ENCODE measurements at regions not wholly inside any gene's neighbourhood (a gene's known extent, or its start where the extent isn't known, plus 50 kb on each side); places are given as distances from the start of the nearest gene placed in this dataset.
"Not testable (repeated sequence)": the region's sequence is repeated elsewhere in the genome, so short reads cannot be mapped to it uniquely, and the experiment has no call there.

GRCh38 chr20:51126337-51126736 is 103.4 kb upstream of the KCNG1 start:
- CTCF ChIA-PET = no interaction called here
- Mint-ChIP-seq H3K27ac (no peak overlapping the region), H3K36me3 (ENCODE audit: low read depth) (no peaks in the 10 kb centered on the region), H3K4me1 (peaks cover 21% of the 10 kb centered on the region), H3K9me3 (no peaks in the 10 kb centered on the region), H3K27me3 (peaks cover 29% of the 10 kb centered on the region), H3K4me3 (no peak overlapping the region)
- POLR2A ChIA-PET = no interaction called here
- no peak for DNase-seq

- no peak for DNase-seq
- Mint-ChIP-seq H3K4me3 (no peak overlapping the region), H3K27me3 (peaks cover 33% of the 10 kb centered on the region), H3K36me3 (ENCODE audit: low read depth) (no peaks in the 10 kb centered on the region), H3K27ac (no peak overlapping the region), H3K9me3 (no peaks in the 10 kb centered on the region), H3K4me1 (peaks cover 21% of the 10 kb centered on the region)
- ChIA-PET POLR2A (no interaction called here), CTCF (no interaction called here)
Measured at GRCh38 chr20:51125780-51126179, 102.9 kb upstream of the KCNG1 start.

- CTCF ChIA-PET = no interaction called here
- H3K27me3 Mint-ChIP-seq = peaks cover 37% of the 10 kb centered on the region
- POLR2A ChIA-PET = no interaction called here
Measured at GRCh38 chr20:51125105-51125504, 102.2 kb upstream of the KCNG1 start.

GRCh38 chr20:51123887-51124286 is 101.0 kb upstream of the KCNG1 start:
- H3K4me3 Mint-ChIP-seq; H3K9me3 Mint-ChIP-seq; H3K27ac Mint-ChIP-seq; H3K36me3 Mint-ChIP-seq (ENCODE audit: low read depth); DNase-seq; POLR2A ChIA-PET: not testable (repeated sequence)
- peaks cover 38% of the 10 kb centered on the region for H3K27me3 Mint-ChIP-seq
- peaks cover 12% of the 10 kb centered on the region for H3K4me1 Mint-ChIP-seq
- CTCF ChIA-PET = interaction anchor here (0.7 kb wide), 1 partner anchor 11 kb away, joined by 5 read pairs; no protein-coding TSS in a partner anchor

More at GRCh38 chr20:51125105-51125504, 102.2 kb upstream of the KCNG1 start:
- no peak for DNase-seq
- no peaks in the 10 kb centered on the region for H3K9me3 Mint-ChIP-seq
- peaks cover 21% of the 10 kb centered on the region for H3K4me1 Mint-ChIP-seq
- H3K36me3 Mint-ChIP-seq (ENCODE audit: low read depth) = no peaks in the 10 kb centered on the region
- H3K4me3 Mint-ChIP-seq = no peak overlapping the region
- no peak overlapping the region for H3K27ac Mint-ChIP-seq

- H3K27ac Mint-ChIP-seq = no peak overlapping the region
- ChIA-PET POLR2A (no interaction called here), CTCF (no interaction called here)
- no peaks in the 10 kb centered on the region for H3K9me3 Mint-ChIP-seq
- peaks cover 5% of the 10 kb centered on the region for H3K4me1 Mint-ChIP-seq
- no peak overlapping the region for H3K4me3 Mint-ChIP-seq
- H3K27me3 Mint-ChIP-seq = peaks cover 38% of the 10 kb centered on the region
- no peaks in the 10 kb centered on the region for H3K36me3 Mint-ChIP-seq (ENCODE audit: low read depth)
- no peak for DNase-seq
Measured at GRCh38 chr20:51122931-51123658, 100.2 kb upstream of the KCNG1 start.

- H3K27ac Mint-ChIP-seq = no peak overlapping the region
- no peaks in the 10 kb centered on the region for H3K9me3 Mint-ChIP-seq
- CTCF ChIA-PET = no interaction called here
- DNase-seq = no peak
- peaks cover 5% of the 10 kb centered on the region for H3K4me1 Mint-ChIP-seq
- POLR2A ChIA-PET = no interaction called here
- no peaks in the 10 kb centered on the region for H3K36me3 Mint-ChIP-seq (ENCODE audit: low read depth)
- H3K27me3 Mint-ChIP-seq = peaks cover 42% of the 10 kb centered on the region
- no peak overlapping the region for H3K4me3 Mint-ChIP-seq
Measured at GRCh38 chr20:51121901-51122412, 99.0 kb upstream of the KCNG1 start.

GRCh38 chr20:51121272-51121671 is 98.4 kb upstream of the KCNG1 start:
- Mint-ChIP-seq H3K9me3 (no peaks in the 10 kb centered on the region), H3K4me1 (peaks cover 5% of the 10 kb centered on the region), H3K36me3 (ENCODE audit: low read depth) (no peaks in the 10 kb centered on the region), H3K4me3 (no peak overlapping the region), H3K27ac (no peak overlapping the region), H3K27me3 (peaks cover 43% of the 10 kb centered on the region)
- DNase-seq = no peak
- CTCF ChIA-PET = no interaction called here
- POLR2A ChIA-PET = no interaction called here

- H3K4me3 Mint-ChIP-seq = no peak overlapping the region
Measured at GRCh38 chr20:51120868-51121267, 98.0 kb upstream of the KCNG1 start.

GRCh38 chr20:51120438-51120837 is 97.5 kb upstream of the KCNG1 start:
- CTCF ChIA-PET = no interaction called here

More at GRCh38 chr20:51120868-51121267, 98.0 kb upstream of the KCNG1 start:
- Mint-ChIP-seq H3K4me1 (peaks cover 5% of the 10 kb centered on the region), H3K27me3 (peaks cover 43% of the 10 kb centered on the region), H3K27ac (no peak overlapping the region), H3K36me3 (ENCODE audit: low read depth) (no peaks in the 10 kb centered on the region), H3K9me3 (no peaks in the 10 kb centered on the region)
- ChIA-PET CTCF (no interaction called here), POLR2A (no interaction called here)
- no peak for DNase-seq

GRCh38 chr20:51119914-51120313 is 97.0 kb upstream of the KCNG1 start:
- Mint-ChIP-seq H3K4me3 (no peak overlapping the region), H3K36me3 (ENCODE audit: low read depth) (no peaks in the 10 kb centered on the region), H3K27me3 (peaks cover 35% of the 10 kb centered on the region), H3K9me3 (no peaks in the 10 kb centered on the region), H3K4me1 (peaks cover 5% of the 10 kb centered on the region), H3K27ac (no peak overlapping the region)
- POLR2A ChIA-PET = no interaction called here
- CTCF ChIA-PET = no interaction called here
- DNase-seq = no peak

More at GRCh38 chr20:51120438-51120837, 97.5 kb upstream of the KCNG1 start:
- no peak overlapping the region for H3K4me3 Mint-ChIP-seq
- H3K4me1 Mint-ChIP-seq = peaks cover 5% of the 10 kb centered on the region
- H3K9me3 Mint-ChIP-seq = no peaks in the 10 kb centered on the region
- DNase-seq = no peak
- H3K36me3 Mint-ChIP-seq (ENCODE audit: low read depth) = no peaks in the 10 kb centered on the region
- peaks cover 40% of the 10 kb centered on the region for H3K27me3 Mint-ChIP-seq
- POLR2A ChIA-PET = no interaction called here
- no peak overlapping the region for H3K27ac Mint-ChIP-seq

- POLR2A ChIA-PET = no interaction called here
- no peak overlapping the region for H3K27ac Mint-ChIP-seq
Measured at GRCh38 chr20:51118985-51119527, 96.1 kb upstream of the KCNG1 start.

GRCh38 chr20:51118216-51118615 is 95.3 kb upstream of the KCNG1 start:
- Mint-ChIP-seq H3K27me3 (peaks cover 33% of the 10 kb centered on the region), H3K4me3 (no peak overlapping the region), H3K27ac (no peak overlapping the region), H3K4me1 (peaks cover 4% of the 10 kb centered on the region), H3K9me3 (no peaks in the 10 kb centered on the region), H3K36me3 (ENCODE audit: low read depth) (no peaks in the 10 kb centered on the region)
- no peak for DNase-seq
- POLR2A ChIA-PET = no interaction called here
- CTCF ChIA-PET = interaction anchor here (0.6 kb wide), 1 partner anchor 467 kb away, joined by 4 read pairs; no protein-coding TSS in a partner anchor

More at GRCh38 chr20:51118985-51119527, 96.1 kb upstream of the KCNG1 start:
- DNase-seq = no peak
- Mint-ChIP-seq H3K4me3 (no peak overlapping the region), H3K27me3 (peaks cover 35% of the 10 kb centered on the region), H3K4me1 (peaks cover 5% of the 10 kb centered on the region), H3K36me3 (ENCODE audit: low read depth) (no peaks in the 10 kb centered on the region), H3K9me3 (no peaks in the 10 kb centered on the region)
- CTCF ChIA-PET = no interaction called here

- no peaks in the 10 kb centered on the region for H3K9me3 Mint-ChIP-seq
- no peak overlapping the region for H3K4me3 Mint-ChIP-seq
- no peak overlapping the region for H3K27ac Mint-ChIP-seq
- H3K36me3 Mint-ChIP-seq (ENCODE audit: low read depth) = no peaks in the 10 kb centered on the region
- DNase-seq = no peak
- ChIA-PET POLR2A (no interaction called here), CTCF (no interaction called here)
- H3K4me1 Mint-ChIP-seq = no peaks in the 10 kb centered on the region
- peaks cover 25% of the 10 kb centered on the region for H3K27me3 Mint-ChIP-seq
Measured at GRCh38 chr20:51116765-51117686, 94.1 kb upstream of the KCNG1 start.

Measured in activated CD4-positive, alpha-beta T cell treated with anti-CD3 and anti-CD28 coated beads, Interleukin-2, amount 10 ng/mL, durations not matched to agents 7 days and 5 days (primary cell).